ENCODE measurements at regions not wholly inside any gene's neighbourhood (a gene's known extent, or its start where the extent isn't known, plus 50 kb on each side); places are given as distances from the start of the nearest gene placed in this dataset.

DNA sequence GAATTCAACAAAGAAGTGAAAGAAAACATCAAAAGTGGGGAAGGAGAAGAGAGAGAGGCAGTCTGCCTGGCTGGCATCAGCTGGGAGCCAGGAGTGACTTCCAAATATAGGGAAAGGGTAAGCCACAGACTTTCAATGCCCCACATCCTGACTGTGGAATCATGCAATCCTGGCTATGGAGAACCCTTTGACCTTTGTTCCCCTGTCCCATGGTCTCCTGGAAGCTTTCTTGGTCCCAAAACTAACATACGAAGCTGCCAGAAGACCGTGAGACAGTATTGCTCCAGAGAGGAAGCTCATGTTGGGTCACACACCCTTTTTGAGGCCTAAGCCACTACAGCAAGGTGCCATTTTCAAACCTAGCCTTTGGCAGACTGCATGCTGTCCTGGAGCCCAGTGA lies 665.5 kb downstream of the ELAVL2 start:
- TF ChIP-seq, protein P1, sequence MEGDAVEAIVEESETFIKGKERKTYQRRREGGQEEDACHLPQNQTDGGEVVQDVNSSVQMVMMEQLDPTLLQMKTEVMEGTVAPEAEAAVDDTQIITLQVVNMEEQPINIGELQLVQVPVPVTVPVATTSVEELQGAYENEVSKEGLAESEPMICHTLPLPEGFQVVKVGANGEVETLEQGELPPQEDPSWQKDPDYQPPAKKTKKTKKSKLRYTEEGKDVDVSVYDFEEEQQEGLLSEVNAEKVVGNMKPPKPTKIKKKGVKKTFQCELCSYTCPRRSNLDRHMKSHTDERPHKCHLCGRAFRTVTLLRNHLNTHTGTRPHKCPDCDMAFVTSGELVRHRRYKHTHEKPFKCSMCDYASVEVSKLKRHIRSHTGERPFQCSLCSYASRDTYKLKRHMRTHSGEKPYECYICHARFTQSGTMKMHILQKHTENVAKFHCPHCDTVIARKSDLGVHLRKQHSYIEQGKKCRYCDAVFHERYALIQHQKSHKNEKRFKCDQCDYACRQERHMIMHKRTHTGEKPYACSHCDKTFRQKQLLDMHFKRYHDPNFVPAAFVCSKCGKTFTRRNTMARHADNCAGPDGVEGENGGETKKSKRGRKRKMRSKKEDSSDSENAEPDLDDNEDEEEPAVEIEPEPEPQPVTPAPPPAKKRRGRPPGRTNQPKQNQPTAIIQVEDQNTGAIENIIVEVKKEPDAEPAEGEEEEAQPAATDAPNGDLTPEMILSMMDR (IDR thresholded peaks at IDR 0.05), result no peak
- TF ChIP-seq POLR2A (IDR thresholded peaks at IDR 0.05), result no peak

Data from lower leg skin (tissue), 3 donors.